Transverse colon (tissue), 4 donors: ENCODE measurements at regions not wholly inside any gene's neighbourhood (a gene's known extent, or its start where the extent isn't known, plus 50 kb on each side); places are given as distances from the start of the nearest gene placed in this dataset.

ENCODE experiments used
- POLR2AphosphoS5 ChIP-seq, 3 donors: sonication (generic); formaldehyde crosslinking; IDR thresholded peaks; one replicate each; pipeline ENCODE4 v1.6.1; 2016; ENCODE audit warnings: antibody characterized with exemption in 3 of 3
- TF ChIP-seq, protein P1 (sequence below), 5 experiments: fragments of 200-600 bp in 3 of 5; fragments of 450-650 bp in 2 of 5; sonication (generic) in 3 of 5; IDR thresholded peaks; 1 replicate in 2 of 5; 2 replicates in 3 of 5; pipeline ENCODE4 v1.5.1; 2016 to 2017; ENCODE audit warnings: antibody characterized with exemption in 5 of 5, inconsistent platforms in 3 of 5, mild to moderate bottlenecking in 2 of 5, moderate library complexity in 1 of 5

DNA sequence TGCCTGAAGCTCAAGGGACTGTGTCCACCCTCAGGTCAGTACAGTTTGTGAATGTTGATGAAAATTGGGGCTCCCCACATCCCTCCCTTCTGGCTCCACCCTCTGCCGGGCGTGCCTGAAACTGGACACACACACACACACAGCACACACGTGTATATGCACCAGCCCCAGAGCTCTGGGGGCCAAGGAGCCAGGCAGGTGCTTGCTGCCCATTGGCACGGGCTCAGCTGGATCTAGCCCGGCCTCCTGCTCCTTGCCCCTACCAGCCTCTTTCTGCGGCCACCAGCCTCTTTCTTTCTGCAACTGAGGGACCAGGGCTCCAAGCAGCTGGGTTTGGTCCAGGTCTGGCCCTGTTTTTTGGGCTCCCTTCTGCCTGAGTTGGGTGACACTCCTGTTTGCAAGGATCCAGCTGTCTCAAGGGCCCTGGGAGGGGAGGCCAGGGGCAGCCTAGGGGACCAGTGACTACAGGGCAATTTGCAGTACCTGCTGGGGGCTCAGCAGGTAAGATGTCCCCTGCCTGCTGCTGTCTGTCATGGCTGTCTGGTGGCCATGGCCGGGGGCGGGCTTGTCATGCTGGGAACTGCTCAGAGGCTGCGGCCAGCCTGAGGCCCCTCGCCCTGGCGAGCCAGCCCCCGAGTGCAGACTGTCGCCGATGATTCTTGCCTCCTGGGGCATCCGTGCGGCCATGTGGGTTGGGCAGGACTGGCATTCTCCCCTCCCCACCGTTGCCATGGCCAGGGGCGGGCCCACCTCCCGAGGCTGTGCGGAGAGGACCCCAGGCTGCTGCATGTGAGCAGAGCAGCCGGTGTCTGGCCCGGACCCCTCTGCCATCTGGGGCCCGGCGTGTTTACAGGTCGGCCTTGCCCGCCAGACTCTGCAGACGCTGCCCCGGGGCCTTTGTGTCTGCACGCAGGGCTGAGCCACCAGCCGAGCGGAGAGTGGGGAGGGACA lies 51.5 kb upstream of the PPARA start:
- TF ChIP-seq, protein P1, sequence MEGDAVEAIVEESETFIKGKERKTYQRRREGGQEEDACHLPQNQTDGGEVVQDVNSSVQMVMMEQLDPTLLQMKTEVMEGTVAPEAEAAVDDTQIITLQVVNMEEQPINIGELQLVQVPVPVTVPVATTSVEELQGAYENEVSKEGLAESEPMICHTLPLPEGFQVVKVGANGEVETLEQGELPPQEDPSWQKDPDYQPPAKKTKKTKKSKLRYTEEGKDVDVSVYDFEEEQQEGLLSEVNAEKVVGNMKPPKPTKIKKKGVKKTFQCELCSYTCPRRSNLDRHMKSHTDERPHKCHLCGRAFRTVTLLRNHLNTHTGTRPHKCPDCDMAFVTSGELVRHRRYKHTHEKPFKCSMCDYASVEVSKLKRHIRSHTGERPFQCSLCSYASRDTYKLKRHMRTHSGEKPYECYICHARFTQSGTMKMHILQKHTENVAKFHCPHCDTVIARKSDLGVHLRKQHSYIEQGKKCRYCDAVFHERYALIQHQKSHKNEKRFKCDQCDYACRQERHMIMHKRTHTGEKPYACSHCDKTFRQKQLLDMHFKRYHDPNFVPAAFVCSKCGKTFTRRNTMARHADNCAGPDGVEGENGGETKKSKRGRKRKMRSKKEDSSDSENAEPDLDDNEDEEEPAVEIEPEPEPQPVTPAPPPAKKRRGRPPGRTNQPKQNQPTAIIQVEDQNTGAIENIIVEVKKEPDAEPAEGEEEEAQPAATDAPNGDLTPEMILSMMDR (IDR thresholded peaks at IDR 0.05), result no peak
- TF ChIP-seq POLR2AphosphoS5 (IDR thresholded peaks at IDR 0.05), result no peak
